Fibroblast of lung (primary cell): ENCODE measurements at regions not wholly inside any gene's neighbourhood (a gene's known extent, or its start where the extent isn't known, plus 50 kb on each side); places are given as distances from the start of the nearest gene placed in this dataset.

Source experiments
- CTCF ChIP-seq, 2 donors: IDR thresholded peaks in 1 of 2; conservative IDR thresholded peaks in 1 of 2; 1 replicate in 1 of 2; 2 replicates in 1 of 2; pipeline ENCODE4 v1.5.1; 2011 to 2012; ENCODE audit warnings: low read length in 2 of 2, control low read depth in 1 of 2, inconsistent platforms in 1 of 2, low read depth in 1 of 2, mild to moderate bottlenecking in 1 of 2
- EZH2 ChIP-seq: IDR thresholded peaks from 2 replicates; pipeline ENCODE4 v1.5.1; 2012; ENCODE audit warnings: low read length, control low read depth, mild to moderate bottlenecking; ENCODE audit errors: missing control alignments

DNA sequence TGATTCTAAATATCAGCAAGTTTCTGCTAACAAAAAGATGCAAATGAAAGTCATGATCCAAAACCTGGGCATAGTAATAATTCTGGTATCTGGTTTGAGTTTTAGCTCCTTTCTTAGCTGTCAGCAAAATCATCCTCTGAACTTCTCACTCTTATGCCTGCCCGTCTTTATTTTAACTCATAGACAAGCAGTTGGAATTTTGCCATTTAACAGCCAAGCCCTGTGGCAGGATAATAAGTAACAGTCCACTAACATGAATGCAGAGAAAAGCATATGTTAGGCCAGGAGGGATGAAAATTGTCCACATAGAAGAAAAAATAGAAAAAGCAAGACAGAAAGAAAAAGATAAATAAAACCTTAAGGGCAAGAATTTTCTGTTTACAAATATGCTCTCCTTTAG is 170.0 kb upstream of the LAMA2 start:
- TF ChIP-seq CTCF (conservative IDR thresholded peaks at IDR 0.05 in 1 of 2, IDR thresholded peaks at IDR 0.05 in 1 of 2; ENCODE audit: low read depth in 1 of 2, low read length in 2 of 2) (no peak), EZH2 (no peak)
